Thyroid gland (tissue), 4 donors: ENCODE measurements at regions not wholly inside any gene's neighbourhood (a gene's known extent, or its start where the extent isn't known, plus 50 kb on each side); places are given as distances from the start of the nearest gene placed in this dataset.

Experiments
- DNase-seq, 2 donors: peaks; one replicate each; pipeline ENCODE4 v3.0.0-alpha.2; 2019
- H3K27ac ChIP-seq, 3 donors: fragments of 200-600 bp; sonication (generic); 1 replicate in 2 of 3; 2 replicates in 1 of 3; pipeline ENCODE4 v1.5.1; 2016 to 2019; ENCODE audit warnings: mild to moderate bottlenecking in 1 of 3, moderate library complexity in 1 of 3
- H3K27me3 ChIP-seq: fragments of 200-600 bp; sonication (generic); one replicate; pipeline ENCODE4 v1.5.1; 2019
- H3K36me3 ChIP-seq, 2 donors: fragments of 200-600 bp; sonication (generic); one replicate each; pipeline ENCODE4 v1.5.1; 2016 to 2019
- H3K4me1 ChIP-seq, 2 donors: fragments of 200-600 bp; sonication (generic); one replicate each; pipeline ENCODE4 v1.5.1; 2017 to 2019
- H3K4me3 ChIP-seq, 3 donors: fragments of 200-600 bp; sonication (generic); replicated peaks in 1 of 3; 1 replicate in 2 of 3; 2 replicates in 1 of 3; pipeline ENCODE4 v1.5.1; 2016; ENCODE audit warnings: mild to moderate bottlenecking in 1 of 3
- H3K9me3 ChIP-seq: fragments of 200-600 bp; sonication (generic); one replicate; pipeline ENCODE4 v1.5.1; 2017
- CTCF ChIP-seq, 6 experiments: fragments of 200-600 bp in 3 of 6; fragments of 450-650 bp in 3 of 6; sonication (generic) in 3 of 6; IDR thresholded peaks; one replicate each; pipeline ENCODE4 v1.5.1; 2016 to 2019; ENCODE audit warnings: antibody characterized with exemption in 6 of 6, mild to moderate bottlenecking in 2 of 6, inconsistent platforms in 1 of 6, moderate library complexity in 1 of 6
- POLR2A ChIP-seq, 2 donors: fragments of 450-650 bp; IDR thresholded peaks; one replicate each; pipeline ENCODE4 v1.6.1; 2017; ENCODE audit warnings: antibody characterized with exemption in 2 of 2, mild to moderate bottlenecking in 2 of 2, moderate library complexity in 1 of 2
- WGBS, 2 donors: methylation state at CpG; one replicate each; pipeline ENCODE4 v1.1.5; 2017; 5-methylcytosine and 5-hydroxymethylcytosine counted together
- intact Hi-C: fragments of 100-400 bp; cut with DNase I; formaldehyde crosslinking; loops from one replicate; pipeline ENCODE4 v1.15.1; 2023

- DNase-seq, result no peak
- H3K27ac ChIP-seq, result peak overlapping the region in 2 of 3 donors; percentile 3 to 40
- no peaks in the 10 kb centered on the region for H3K9me3 ChIP-seq
- H3K27me3 ChIP-seq, result no peaks in the 10 kb centered on the region
- intact Hi-C loops, result no loop called here
- WGBS, 2 donors, result 50% methylated on average over 10 of the region's 10 CpGs
- no peaks in the 10 kb centered on the region for H3K36me3 ChIP-seq
- no peak overlapping the region for H3K4me3 ChIP-seq
- TF ChIP-seq CTCF (IDR thresholded peaks at IDR 0.05), result no peak
- no peak for TF ChIP-seq POLR2A (IDR thresholded peaks at IDR 0.05)
- peaks cover 10 to 12% of the 10 kb centered on the region in 2 donors for H3K4me1 ChIP-seq
These were observed 266.3 kb downstream of the KLF5 start for GRCh38 chr13:73324842-73325722.

- no peak for DNase-seq
- H3K36me3 ChIP-seq, result no peaks in the 10 kb centered on the region
- no peak overlapping the region for H3K4me3 ChIP-seq
- H3K9me3 ChIP-seq, result no peaks in the 10 kb centered on the region
- H3K27ac ChIP-seq, result no peak overlapping the region
- WGBS, 2 donors, result 75 to 81% methylated on average over 1 of the region's 1 CpG
- peaks cover 10 to 12% of the 10 kb centered on the region in 2 donors for H3K4me1 ChIP-seq
- intact Hi-C loops, result no loop called here
- no peak for TF ChIP-seq POLR2A (IDR thresholded peaks at IDR 0.05)
- no peak for TF ChIP-seq CTCF (IDR thresholded peaks at IDR 0.05)
- no peaks in the 10 kb centered on the region for H3K27me3 ChIP-seq
These were observed 264.8 kb downstream of the KLF5 start for GRCh38 chr13:73323615-73324014.

GRCh38 chr13:73321043-73321442 lies 262.2 kb downstream of the KLF5 start:
- intact Hi-C loops, result no loop called here
- H3K4me3 ChIP-seq, result no peak overlapping the region
- peaks cover 10 to 12% of the 10 kb centered on the region in 2 donors for H3K4me1 ChIP-seq
- H3K36me3 ChIP-seq, result no peaks in the 10 kb centered on the region
- no peak for DNase-seq
- H3K27me3 ChIP-seq, result no peaks in the 10 kb centered on the region
- H3K9me3 ChIP-seq, result no peaks in the 10 kb centered on the region
- TF ChIP-seq CTCF (IDR thresholded peaks at IDR 0.05), result no peak
- TF ChIP-seq POLR2A (IDR thresholded peaks at IDR 0.05), result no peak
- 91% methylated on average over 2 of the region's 2 CpGs for WGBS, 2 donors
- H3K27ac ChIP-seq, result no peak overlapping the region

- no peak for DNase-seq
- no peaks in the 10 kb centered on the region for H3K27me3 ChIP-seq
- H3K9me3 ChIP-seq, result no peaks in the 10 kb centered on the region
- H3K27ac ChIP-seq, result no peak overlapping the region
- H3K4me1 ChIP-seq, result no peaks in the 10 kb centered on the region
- H3K36me3 ChIP-seq, result no peaks in the 10 kb centered on the region
- WGBS, 2 donors, result 96 to 99% methylated on average over 2 of the region's 2 CpGs
- no peak for TF ChIP-seq POLR2A (IDR thresholded peaks at IDR 0.05)
- TF ChIP-seq CTCF (IDR thresholded peaks at IDR 0.05), result no peak
- H3K4me3 ChIP-seq, result no peak overlapping the region
- intact Hi-C loops, result no loop called here
These were observed 258.3 kb downstream of the KLF5 start for GRCh38 chr13:73317140-73317539.

GRCh38 chr13:73310366-73310765 lies 251.6 kb downstream of the KLF5 start:
- no peaks in the 10 kb centered on the region for H3K4me1 ChIP-seq
- intact Hi-C loops, result no loop called here
- no peaks in the 10 kb centered on the region for H3K36me3 ChIP-seq
- H3K4me3 ChIP-seq, result no peak overlapping the region
- TF ChIP-seq CTCF (IDR thresholded peaks at IDR 0.05) (no peak), POLR2A (IDR thresholded peaks at IDR 0.05) (no peak)
- H3K27ac ChIP-seq, result no peak overlapping the region
- H3K27me3 ChIP-seq, result no peaks in the 10 kb centered on the region
- H3K9me3 ChIP-seq, result no peaks in the 10 kb centered on the region
- WGBS, 2 donors, result 82 to 83% methylated on average over 2 of the region's 2 CpGs
- no peak for DNase-seq
